ENCODE measurements at regions not wholly inside any gene's neighbourhood (a gene's known extent, or its start where the extent isn't known, plus 50 kb on each side); places are given as distances from the start of the nearest gene placed in this dataset.

- no peak overlapping the region for H3K4me3 ChIP-seq (ENCODE audit: low read length)
- no peaks in the 10 kb centered on the region for H3K36me3 ChIP-seq (replicated peaks; ENCODE audit: insufficient read depth, low read length)
- TF ChIP-seq EZH2phosphoT487 (IDR thresholded peaks at IDR 0.05; ENCODE audit: low read length) (no peak), EZH2 (optimal IDR thresholded peaks at IDR 0.05; ENCODE audit: low read depth, low read length) (no peak)
- TF ChIP-seq, protein P1, sequence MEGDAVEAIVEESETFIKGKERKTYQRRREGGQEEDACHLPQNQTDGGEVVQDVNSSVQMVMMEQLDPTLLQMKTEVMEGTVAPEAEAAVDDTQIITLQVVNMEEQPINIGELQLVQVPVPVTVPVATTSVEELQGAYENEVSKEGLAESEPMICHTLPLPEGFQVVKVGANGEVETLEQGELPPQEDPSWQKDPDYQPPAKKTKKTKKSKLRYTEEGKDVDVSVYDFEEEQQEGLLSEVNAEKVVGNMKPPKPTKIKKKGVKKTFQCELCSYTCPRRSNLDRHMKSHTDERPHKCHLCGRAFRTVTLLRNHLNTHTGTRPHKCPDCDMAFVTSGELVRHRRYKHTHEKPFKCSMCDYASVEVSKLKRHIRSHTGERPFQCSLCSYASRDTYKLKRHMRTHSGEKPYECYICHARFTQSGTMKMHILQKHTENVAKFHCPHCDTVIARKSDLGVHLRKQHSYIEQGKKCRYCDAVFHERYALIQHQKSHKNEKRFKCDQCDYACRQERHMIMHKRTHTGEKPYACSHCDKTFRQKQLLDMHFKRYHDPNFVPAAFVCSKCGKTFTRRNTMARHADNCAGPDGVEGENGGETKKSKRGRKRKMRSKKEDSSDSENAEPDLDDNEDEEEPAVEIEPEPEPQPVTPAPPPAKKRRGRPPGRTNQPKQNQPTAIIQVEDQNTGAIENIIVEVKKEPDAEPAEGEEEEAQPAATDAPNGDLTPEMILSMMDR (IDR thresholded peaks at IDR 0.05; ENCODE audit: low read length), result no peak
- H3K27ac ChIP-seq (ENCODE audit: low read length), result no peak overlapping the region
- H3K79me2 ChIP-seq (ENCODE audit: low read length), result no peaks in the 10 kb centered on the region
- H3K4me2 ChIP-seq (ENCODE audit: low read depth, low read length), result no peak overlapping the region
- no peaks in the 10 kb centered on the region for H3K9me3 ChIP-seq (replicated peaks; ENCODE audit: insufficient read depth, low read length)
- no peaks in the 10 kb centered on the region for H4K20me1 ChIP-seq (ENCODE audit: insufficient read depth, low read length)
- DNase-seq, result no peak
- no peaks in the 10 kb centered on the region for H3K9me2 ChIP-seq (replicated peaks; ENCODE audit: insufficient read depth, low read length)
- H3K9ac ChIP-seq (ENCODE audit: low read length), result no peak overlapping the region
- H3K4me1 ChIP-seq (ENCODE audit: low read length), result no peaks in the 10 kb centered on the region
- no peaks in the 10 kb centered on the region for H3F3A ChIP-seq (ENCODE audit: insufficient read depth, low read length)
- H2AFZ ChIP-seq (ENCODE audit: low read length), result no peak overlapping the region
- no peaks in the 10 kb centered on the region for H3K27me3 ChIP-seq (replicated peaks; ENCODE audit: insufficient read depth, low read length)
These were observed 577.0 kb upstream of the ARRDC4 start for GRCh38 chr15:97383516-97383915.

DNA sequence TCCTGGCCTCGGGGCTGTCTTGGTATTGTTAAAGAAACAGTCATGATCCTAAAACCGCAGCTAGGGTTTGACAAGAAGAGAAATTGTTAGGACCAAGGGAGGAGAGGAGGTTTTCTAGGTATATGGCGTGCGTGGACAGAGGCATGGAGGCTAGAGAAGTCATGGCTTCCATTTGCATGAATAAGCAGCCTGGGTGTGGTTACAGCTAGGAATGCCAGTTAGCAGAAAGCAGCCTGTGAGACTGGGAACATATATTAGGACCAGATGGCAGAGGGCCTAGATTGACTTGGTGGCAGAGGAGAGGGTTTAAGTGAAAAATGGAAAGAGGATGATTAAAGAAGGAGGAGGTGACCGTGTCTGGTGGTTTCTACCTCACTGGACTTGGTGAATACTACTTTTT lies 573.6 kb upstream of the ARRDC4 start:
- H3K9me3 ChIP-seq (replicated peaks; ENCODE audit: insufficient read depth, low read length), result no peaks in the 10 kb centered on the region
- no peak for TF ChIP-seq EZH2phosphoT487 (IDR thresholded peaks at IDR 0.05; ENCODE audit: low read length)
- TF ChIP-seq, protein P1 (IDR thresholded peaks at IDR 0.05; ENCODE audit: low read length), result no peak
- no peak for TF ChIP-seq EZH2 (optimal IDR thresholded peaks at IDR 0.05; ENCODE audit: low read depth, low read length)
- H2AFZ ChIP-seq (ENCODE audit: low read length), result no peak overlapping the region
- no peaks in the 10 kb centered on the region for H3K27me3 ChIP-seq (replicated peaks; ENCODE audit: insufficient read depth, low read length)
- H3K9ac ChIP-seq (ENCODE audit: low read length), result no peak overlapping the region
- H3K9me2 ChIP-seq (replicated peaks; ENCODE audit: insufficient read depth, low read length), result no peaks in the 10 kb centered on the region
- H3K27ac ChIP-seq (ENCODE audit: low read length), result no peak overlapping the region
- DNase-seq, result no peak
- no peaks in the 10 kb centered on the region for H4K20me1 ChIP-seq (ENCODE audit: insufficient read depth, low read length)
- no peaks in the 10 kb centered on the region for H3K79me2 ChIP-seq (ENCODE audit: low read length)
- no peaks in the 10 kb centered on the region for H3K36me3 ChIP-seq (replicated peaks; ENCODE audit: insufficient read depth, low read length)
- no peaks in the 10 kb centered on the region for H3F3A ChIP-seq (ENCODE audit: insufficient read depth, low read length)
- H3K4me1 ChIP-seq (ENCODE audit: low read length), result no peaks in the 10 kb centered on the region
- no peak overlapping the region for H3K4me2 ChIP-seq (ENCODE audit: low read depth, low read length)
- H3K4me3 ChIP-seq (ENCODE audit: low read length), result no peak overlapping the region

- Histone ChIP-seq H3K27ac (ENCODE audit: low read length) (no peak overlapping the region), H3F3A (ENCODE audit: insufficient read depth, low read length) (no peaks in the 10 kb centered on the region), H3K4me1 (ENCODE audit: low read length) (no peaks in the 10 kb centered on the region), H3K9me2 (replicated peaks; ENCODE audit: insufficient read depth, low read length) (no peaks in the 10 kb centered on the region), H3K36me3 (replicated peaks; ENCODE audit: insufficient read depth, low read length) (no peaks in the 10 kb centered on the region), H2AFZ (ENCODE audit: low read length) (no peak overlapping the region), H3K79me2 (ENCODE audit: low read length) (no peaks in the 10 kb centered on the region), H3K9ac (ENCODE audit: low read length) (no peak overlapping the region), H3K27me3 (replicated peaks; ENCODE audit: insufficient read depth, low read length) (no peaks in the 10 kb centered on the region), H3K4me2 (ENCODE audit: low read depth, low read length) (no peak overlapping the region), H4K20me1 (ENCODE audit: insufficient read depth, low read length) (no peaks in the 10 kb centered on the region), H3K4me3 (ENCODE audit: low read length) (no peak overlapping the region), H3K9me3 (replicated peaks; ENCODE audit: insufficient read depth, low read length) (no peaks in the 10 kb centered on the region)
- no peak for DNase-seq
- TF ChIP-seq, protein P1 (IDR thresholded peaks at IDR 0.05; ENCODE audit: low read length), result no peak
- TF ChIP-seq EZH2phosphoT487 (IDR thresholded peaks at IDR 0.05; ENCODE audit: low read length), result no peak
- no peak for TF ChIP-seq EZH2 (optimal IDR thresholded peaks at IDR 0.05; ENCODE audit: low read depth, low read length)
These were observed 559.3 kb upstream of the ARRDC4 start for GRCh38 chr15:97401195-97401594.

Measured in MM.1S (cell line).